H1 (cell line): ENCODE measurements at regions not wholly inside any gene's neighbourhood (a gene's known extent, or its start where the extent isn't known, plus 50 kb on each side); places are given as distances from the start of the nearest gene placed in this dataset.

Source experiments
- CTCF ChIA-PET: fragments of 300-600 bp; sonication (Branson Sonifier 250); formaldehyde crosslinking; loops from one replicate; lab custom pipeline; 2021; ENCODE audit not compliant: partially characterized antibody; lab: Charles Lee
- POLR2A ChIA-PET: fragments of 300-600 bp; sonication (Branson Sonifier 250); formaldehyde crosslinking; loops from one replicate; lab custom pipeline; 2021; ENCODE audit warnings: inconsistent platforms; ENCODE audit not compliant: partially characterized antibody; lab: Charles Lee
- DNase-seq, 2 experiments: peaks; one replicate each; pipeline versions ENCODE4 v3.0.0 to v3.0.0-alpha.2; 2010 to 2022; ENCODE audit warnings: low spot score in 2 of 2, low read depth in 1 of 2, mixed read lengths in 1 of 2
- FAIRE-seq: peaks from 2 replicates; lab custom pipeline; 2011; peaks lifted over from hg19 to GRCh38; lab: Jason Lieb, UNC
- H2AFZ ChIP-seq: 2 replicates; pipeline ENCODE4 v1.8.1; 2012; ENCODE audit warnings: low read length, inconsistent platforms
- H2AK5ac ChIP-seq: 2 replicates; pipeline ENCODE4 v1.6.1; 2013; ENCODE audit warnings: low read depth, low read length
- H2BK120ac ChIP-seq: replicated peaks from 2 replicates; pipeline ENCODE3; 2013; ENCODE audit warnings: low read depth, low read length, inconsistent platforms
- H2BK12ac ChIP-seq: 2 replicates; pipeline ENCODE4 v1.6.1; 2013; ENCODE audit warnings: low read depth, low read length
- H2BK15ac ChIP-seq: 2 replicates; pipeline ENCODE4 v1.6.1; 2013; ENCODE audit warnings: low read length
- H2BK20ac ChIP-seq: 2 replicates; pipeline ENCODE4 v1.6.1; 2013; ENCODE audit warnings: low read length
- H2BK5ac ChIP-seq: 2 replicates; pipeline ENCODE4 v1.6.1; 2013; ENCODE audit warnings: low read depth, low read length
- H3K14ac ChIP-seq: 2 replicates; pipeline ENCODE4 v1.6.1; 2013; ENCODE audit warnings: inconsistent platforms; ENCODE audit not compliant: insufficient read length
- H3K18ac ChIP-seq: 2 replicates; pipeline ENCODE4 v1.6.1; 2013; ENCODE audit warnings: low read length; ENCODE audit errors: extremely low read depth
- H3K23ac ChIP-seq: 2 replicates; pipeline ENCODE4 v1.6.1; 2013; ENCODE audit warnings: inconsistent platforms; ENCODE audit not compliant: insufficient read length
- H3K23me2 ChIP-seq: 2 replicates; pipeline ENCODE4 v1.6.1; 2013; ENCODE audit warnings: low read depth, low read length
- H3K27ac ChIP-seq: 2 replicates; pipeline ENCODE4 v1.6.1; 2011; ENCODE audit warnings: low read depth, low read length, inconsistent platforms
- H3K27me3 ChIP-seq, 4 experiments: replicated peaks in 1 of 4; 1 replicate in 1 of 4; 2 replicates in 3 of 4; pipeline versions ENCODE4 v1.6.1 to v1.8.1; 2011 to 2013; ENCODE audit warnings: low read length in 3 of 4, mild to moderate bottlenecking in 3 of 4, inconsistent platforms in 2 of 4, mixed read lengths in 2 of 4, moderate library complexity in 1 of 4; ENCODE audit not compliant: control insufficient read depth in 3 of 4, insufficient read depth in 3 of 4; ENCODE audit errors: extremely low read depth in 1 of 4
- H3K36me3 ChIP-seq, 4 experiments: 2 replicates each; pipeline versions ENCODE4 v1.6.1 to v1.8.1; 2011 to 2013; ENCODE audit warnings: mild to moderate bottlenecking in 4 of 4, low read length in 3 of 4, moderate library complexity in 2 of 4, control low read depth in 1 of 4, inconsistent platforms in 1 of 4; ENCODE audit not compliant: insufficient read depth in 4 of 4, control insufficient read depth in 2 of 4
- H3K4ac ChIP-seq: replicated peaks from 2 replicates; pipeline ENCODE3; 2013; ENCODE audit warnings: low read length, low read depth, mixed read lengths, inconsistent platforms; ENCODE audit not compliant: insufficient read length
- H3K4me1 ChIP-seq, 4 experiments: replicated peaks in 1 of 4; 1 replicate in 1 of 4; 2 replicates in 3 of 4; pipeline versions ENCODE4 v1.6.1 to v1.8.1; 2011 to 2013; ENCODE audit warnings: low read length in 3 of 4, inconsistent platforms in 2 of 4, mixed read lengths in 1 of 4; ENCODE audit not compliant: insufficient read depth in 4 of 4, control insufficient read depth in 3 of 4
- H3K4me2 ChIP-seq, 2 experiments: 2 replicates each; pipeline versions ENCODE4 v1.6.1 to v1.8.1; 2011 to 2013; ENCODE audit warnings: low read depth in 2 of 2, low read length in 2 of 2, control low read depth in 1 of 2, inconsistent platforms in 1 of 2, mild to moderate bottlenecking in 1 of 2; ENCODE audit not compliant: insufficient read depth in 1 of 2
- H3K4me3 ChIP-seq, 4 experiments: fragments of 200-600, 300-600 bp in 1 of 4; sonication (generic), shearing (Covaris generic), sonication (Bioruptor Twin) in 1 of 4; 2 replicates each; pipeline versions ENCODE4 v1.5.1 to v1.8.1; 2011 to 2016; ENCODE audit warnings: low read length in 4 of 4, low read depth in 3 of 4, control low read depth in 2 of 4, inconsistent platforms in 2 of 4, mild to moderate bottlenecking in 2 of 4, mixed read lengths in 1 of 4, moderate library complexity in 1 of 4; ENCODE audit not compliant: insufficient read depth in 2 of 4; ENCODE audit errors: extremely low read depth in 1 of 4
- H3K56ac ChIP-seq: replicated peaks from 2 replicates; pipeline ENCODE3; 2013; ENCODE audit warnings: low read depth, mild to moderate bottlenecking, mixed read lengths, low read length, inconsistent platforms; ENCODE audit not compliant: insufficient read length
- H3K79me1 ChIP-seq: 2 replicates; pipeline ENCODE4 v1.6.1; 2013; ENCODE audit warnings: low read depth, low read length, control low read depth
- H3K79me2 ChIP-seq, 2 experiments: 2 replicates each; pipeline versions ENCODE4 v1.6.1 to v1.8.1; 2012 to 2013; ENCODE audit warnings: low read length in 2 of 2, mild to moderate bottlenecking in 2 of 2, inconsistent platforms in 1 of 2; ENCODE audit not compliant: insufficient read depth in 2 of 2, control insufficient read depth in 1 of 2
- H3K9ac ChIP-seq, 4 experiments: replicated peaks in 1 of 4; 1 replicate in 1 of 4; 2 replicates in 3 of 4; pipeline versions ENCODE4 v1.6.1 to v1.8.1; 2011 to 2013; ENCODE audit warnings: low read depth in 3 of 4, low read length in 3 of 4, control low read depth in 2 of 4, mild to moderate bottlenecking in 2 of 4, moderate library complexity in 2 of 4, inconsistent platforms in 1 of 4; ENCODE audit errors: extremely low read depth in 1 of 4
- H3K9me3 ChIP-seq, 2 experiments: 2 replicates each; pipeline versions ENCODE4 v1.6.1 to v1.8.1; 2012 to 2013; ENCODE audit warnings: mild to moderate bottlenecking in 2 of 2, moderate library complexity in 2 of 2, control low read depth in 1 of 2, inconsistent platforms in 1 of 2, low read depth in 1 of 2, low read length in 1 of 2, mixed read lengths in 1 of 2; ENCODE audit not compliant: insufficient read depth in 2 of 2
- H4K20me1 ChIP-seq, 2 experiments: replicated peaks in 1 of 2; 2 replicates each; pipeline versions ENCODE3 to v1.8.1; 2011 to 2013; ENCODE audit warnings: inconsistent platforms in 2 of 2, low read length in 2 of 2, mild to moderate bottlenecking in 1 of 2; ENCODE audit not compliant: insufficient read depth in 2 of 2, control insufficient read depth in 1 of 2
- H4K5ac ChIP-seq: 2 replicates; pipeline ENCODE4 v1.6.1; 2013; ENCODE audit warnings: low read length, low read depth, mixed read lengths, inconsistent platforms; ENCODE audit not compliant: insufficient read length
- H4K8ac ChIP-seq: 2 replicates; pipeline ENCODE4 v1.8.0; 2013; ENCODE audit warnings: mild to moderate bottlenecking, moderate library complexity, low read length, inconsistent platforms; ENCODE audit not compliant: insufficient read depth; ENCODE audit errors: extremely low read depth
- H4K91ac ChIP-seq: replicated peaks from 2 replicates; pipeline ENCODE3; 2013; ENCODE audit warnings: low read length, mixed read lengths, inconsistent platforms; ENCODE audit not compliant: insufficient read length
- CEBPB ChIP-seq: IDR thresholded peaks from 2 replicates; pipeline ENCODE4 v1.6.1; 2012; ENCODE audit warnings: low read depth, low read length
- CTBP2 ChIP-seq: IDR thresholded peaks from 2 replicates; pipeline ENCODE4 v1.7.0; 2011; ENCODE audit warnings: borderline replicate concordance, mild to moderate bottlenecking, moderate library complexity, mixed read lengths, low read length; ENCODE audit not compliant: insufficient read depth, insufficient read length
- EP300 ChIP-seq, 2 experiments: IDR thresholded peaks; 1 replicate in 1 of 2; 2 replicates in 1 of 2; pipeline ENCODE4 v1.6.1; 2011 to 2012; ENCODE audit warnings: low read depth in 2 of 2, low read length in 2 of 2, mild to moderate bottlenecking in 2 of 2, borderline replicate concordance in 1 of 2, inconsistent platforms in 1 of 2, moderate library complexity in 1 of 2
- HDAC6 ChIP-seq: IDR thresholded peaks from one replicate; pipeline ENCODE4 v1.7.1; 2012; ENCODE audit warnings: low read depth, mild to moderate bottlenecking, inconsistent platforms, low read length, moderate library complexity
- JUND ChIP-seq: IDR thresholded peaks from 2 replicates; pipeline ENCODE4 v1.6.1; 2011; ENCODE audit warnings: mild to moderate bottlenecking, improper control_type of control experiment, low read length
- PHF8 ChIP-seq: fragments of 200-600 bp; sonication (generic); conservative IDR thresholded peaks from 2 replicates; pipeline ENCODE4 v1.7.1; 2012; ENCODE audit warnings: low read depth, mild to moderate bottlenecking, inconsistent platforms, low read length, moderate library complexity
- RBBP5 ChIP-seq: IDR thresholded peaks from 2 replicates; pipeline ENCODE4 v1.7.1; 2012; ENCODE audit warnings: low read depth, mild to moderate bottlenecking, inconsistent platforms, low read length, moderate library complexity, borderline replicate concordance
- SAP30 ChIP-seq: fragments of 300-600 bp; sonication (generic); IDR thresholded peaks from 2 replicates; pipeline ENCODE4 v1.7.1; 2012; ENCODE audit warnings: low read length, moderate library complexity, mild to moderate bottlenecking, inconsistent platforms; ENCODE audit not compliant: insufficient read depth, insufficient replicate concordance
- SUZ12 ChIP-seq: fragments of 200-600 bp; sonication (generic); IDR thresholded peaks from 2 replicates; pipeline ENCODE4 v1.6.1; 2012; ENCODE audit warnings: mild to moderate bottlenecking, inconsistent platforms, low read length, moderate library complexity, mixed read lengths
- WGBS, 2 experiments: shearing (Covaris generic) in 1 of 2; methylation state at CpG; one replicate each; pipeline versions ENCODE4 v1.1.6 to v1.1.7; 2013 to 2015; ENCODE audit warnings: low lambda C conversion rate in 2 of 2, mixed read lengths in 2 of 2, inconsistent platforms in 1 of 2, low coverage in 1 of 2, missing lambda C conversion rate in 1 of 2; ENCODE audit not compliant: insufficient replicate concordance in 2 of 2, insufficient coverage in 1 of 2, insufficient read length in 1 of 2; ENCODE audit errors: extremely low coverage in 1 of 2, missing lambda C conversion rate in 1 of 2; 5-methylcytosine and 5-hydroxymethylcytosine counted together
- TF ChIP-seq, protein P1 (sequence below): IDR thresholded peaks from 2 replicates; pipeline ENCODE4 v1.6.1; 2012; ENCODE audit warnings: inconsistent platforms
- TF ChIP-seq, protein P2 (sequence below): IDR thresholded peaks from 2 replicates; pipeline ENCODE4 v1.6.1; 2012; ENCODE audit warnings: inconsistent platforms
- TF ChIP-seq, protein P3 (sequence below): IDR thresholded peaks from 2 replicates; pipeline ENCODE4 v1.6.1; 2012; ENCODE audit warnings: low read length, inconsistent platforms

DNA sequence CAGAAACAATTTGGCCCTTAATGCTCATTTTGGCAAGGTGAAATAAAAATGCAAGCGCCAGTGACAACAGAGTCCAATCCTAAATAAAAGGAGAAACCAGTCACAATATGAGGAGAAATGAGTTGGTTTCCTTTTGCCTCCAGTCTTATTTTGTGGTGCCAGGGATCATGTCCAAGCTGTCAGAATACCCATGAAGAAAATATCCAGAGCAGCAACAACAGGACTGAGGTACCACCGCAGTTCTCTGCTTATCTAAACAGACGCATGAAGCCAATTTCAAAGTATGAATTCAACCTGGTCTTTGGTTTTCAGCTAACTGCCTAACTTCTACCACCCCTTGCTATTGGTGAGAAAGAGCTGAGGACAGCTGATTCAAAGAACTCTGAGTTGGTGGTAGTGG, 199.9 kb upstream of the MAGEB2 start:
- WGBS, 2 experiments: 100% methylated on average over 3 of the region's 3 CpGs; no CpG with 5 or more reads in 1 of the 2 experiments
- Histone ChIP-seq H4K5ac (no peak overlapping the region), H3K4me3 (no peak overlapping the region), H3K9me3 (no peaks in the 10 kb centered on the region), H3K18ac (no peak overlapping the region), H3K9ac (no peak overlapping the region), H3K23me2 (no peaks in the 10 kb centered on the region), H4K8ac (no peak overlapping the region), H2BK15ac (no peak overlapping the region), H3K23ac (no peak overlapping the region), H3K14ac (no peak overlapping the region), H4K91ac (no peak overlapping the region), H3K4me2 (no peak overlapping the region), H3K4ac (no peak overlapping the region), H3K27me3 (no peaks in the 10 kb centered on the region), H2AFZ (no peak overlapping the region), H3K4me1 (no peaks in the 10 kb centered on the region), H2BK120ac (no peak overlapping the region), H3K27ac (no peak overlapping the region), H3K79me1 (no peaks in the 10 kb centered on the region), H2BK20ac (no peak overlapping the region), H2BK5ac (no peak overlapping the region), H2AK5ac (no peak overlapping the region), H2BK12ac (no peak overlapping the region), H4K20me1 (no peaks in the 10 kb centered on the region), H3K79me2 (no peaks in the 10 kb centered on the region), H3K36me3 (no peaks in the 10 kb centered on the region), H3K56ac (no peak overlapping the region)
- DNase-seq (no peak), FAIRE-seq (no peak)
- ChIA-PET CTCF (no interaction called here), POLR2A (no interaction called here)
- TF ChIP-seq RBBP5: no peak
- TF ChIP-seq EP300 (IDR thresholded peaks at IDR 0.05; ENCODE audit: borderline replicate concordance in 1 of 2, low read depth in 2 of 2, low read length in 2 of 2): no peak
- no peak for TF ChIP-seq SAP30
- TF ChIP-seq CTBP2: no peak
- TF ChIP-seq, protein P1, sequence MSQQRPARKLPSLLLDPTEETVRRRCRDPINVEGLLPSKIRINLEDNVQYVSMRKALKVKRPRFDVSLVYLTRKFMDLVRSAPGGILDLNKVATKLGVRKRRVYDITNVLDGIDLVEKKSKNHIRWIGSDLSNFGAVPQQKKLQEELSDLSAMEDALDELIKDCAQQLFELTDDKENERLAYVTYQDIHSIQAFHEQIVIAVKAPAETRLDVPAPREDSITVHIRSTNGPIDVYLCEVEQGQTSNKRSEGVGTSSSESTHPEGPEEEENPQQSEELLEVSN: no peak
- TF ChIP-seq, protein P2, sequence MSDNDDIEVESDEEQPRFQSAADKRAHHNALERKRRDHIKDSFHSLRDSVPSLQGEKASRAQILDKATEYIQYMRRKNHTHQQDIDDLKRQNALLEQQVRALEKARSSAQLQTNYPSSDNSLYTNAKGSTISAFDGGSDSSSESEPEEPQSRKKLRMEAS: no peak
- TF ChIP-seq SUZ12: no peak
- no peak for TF ChIP-seq JUND
- no peak for TF ChIP-seq PHF8
- TF ChIP-seq, protein P3, sequence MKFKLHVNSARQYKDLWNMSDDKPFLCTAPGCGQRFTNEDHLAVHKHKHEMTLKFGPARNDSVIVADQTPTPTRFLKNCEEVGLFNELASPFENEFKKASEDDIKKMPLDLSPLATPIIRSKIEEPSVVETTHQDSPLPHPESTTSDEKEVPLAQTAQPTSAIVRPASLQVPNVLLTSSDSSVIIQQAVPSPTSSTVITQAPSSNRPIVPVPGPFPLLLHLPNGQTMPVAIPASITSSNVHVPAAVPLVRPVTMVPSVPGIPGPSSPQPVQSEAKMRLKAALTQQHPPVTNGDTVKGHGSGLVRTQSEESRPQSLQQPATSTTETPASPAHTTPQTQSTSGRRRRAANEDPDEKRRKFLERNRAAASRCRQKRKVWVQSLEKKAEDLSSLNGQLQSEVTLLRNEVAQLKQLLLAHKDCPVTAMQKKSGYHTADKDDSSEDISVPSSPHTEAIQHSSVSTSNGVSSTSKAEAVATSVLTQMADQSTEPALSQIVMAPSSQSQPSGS: no peak
- TF ChIP-seq HDAC6: no peak
- no peak for TF ChIP-seq CEBPB
